Stimulated activated CD4-positive, alpha-beta T cell treated with anti-CD3 and anti-CD28 coated beads, Interleukin-1b, Interleukin-23, amount 100 ng/mL, for 4 hours (primary cell): ENCODE measurements at regions not wholly inside any gene's neighbourhood (a gene's known extent, or its start where the extent isn't known, plus 50 kb on each side); places are given as distances from the start of the nearest gene placed in this dataset.

ENCODE experiments used
- DNase-seq, 2 donors: peaks; one replicate each; pipeline ENCODE4 v3.0.0-alpha.2; 2020; ENCODE audit warnings: low read depth in 2 of 2

DNA sequence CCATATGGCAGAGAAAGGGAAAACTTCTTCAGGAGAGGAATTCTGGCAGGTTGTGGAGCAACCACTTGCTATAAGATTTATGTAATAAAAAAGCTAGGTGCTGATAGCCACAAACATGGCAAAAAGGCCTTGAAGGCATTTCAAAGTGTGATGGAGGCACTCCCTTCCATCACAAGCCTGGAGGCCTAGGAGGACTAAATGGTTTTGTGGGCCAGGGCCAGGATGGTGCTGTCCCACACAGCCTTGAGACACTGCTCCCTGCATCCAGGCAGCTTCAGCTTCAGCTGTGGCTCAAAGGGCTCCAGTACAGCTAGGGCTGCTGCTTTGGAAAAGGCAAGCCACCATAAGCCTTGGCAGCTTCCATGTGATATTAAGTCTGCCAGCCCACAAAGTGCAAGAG lies 632.8 kb downstream of the BRINP1 start:
- no peak for DNase-seq

DNA sequence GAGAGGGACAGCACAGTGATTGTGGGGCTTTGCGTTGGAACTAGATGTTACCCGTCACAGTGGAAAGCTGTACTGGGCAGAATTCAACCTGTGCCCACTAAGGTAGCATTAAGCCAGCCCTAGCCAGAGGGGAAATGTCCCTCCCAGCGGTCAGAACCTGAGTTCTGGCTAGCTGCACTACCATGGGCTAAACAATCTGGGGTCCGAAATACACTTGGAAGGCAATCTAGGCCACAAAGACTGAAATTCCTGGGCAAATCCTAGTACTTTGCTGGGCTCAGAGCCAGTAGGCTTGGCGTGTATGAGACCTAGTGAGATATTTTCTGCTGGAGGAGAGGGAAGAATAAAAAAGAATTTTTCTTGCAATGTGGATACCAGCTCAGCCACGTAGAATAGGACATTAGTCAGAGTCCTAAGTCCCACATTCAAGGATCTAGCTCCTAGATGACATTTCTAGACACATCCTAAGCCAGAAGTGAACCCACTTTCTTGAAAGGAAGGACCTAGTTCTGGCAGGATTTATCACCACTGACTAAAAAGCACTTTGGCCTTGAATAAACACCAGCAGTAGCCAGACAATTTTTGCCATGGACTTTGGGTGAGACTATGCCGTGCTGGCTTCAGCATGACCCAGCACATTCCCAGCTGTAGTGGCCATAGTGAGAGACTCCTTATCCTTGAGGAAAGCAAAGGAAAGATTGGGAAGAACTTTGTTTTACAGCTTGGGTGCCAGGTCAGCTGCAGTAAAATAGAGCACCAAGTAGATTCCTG lies 618.0 kb downstream of the BRINP1 start:
- no peak for DNase-seq

DNA sequence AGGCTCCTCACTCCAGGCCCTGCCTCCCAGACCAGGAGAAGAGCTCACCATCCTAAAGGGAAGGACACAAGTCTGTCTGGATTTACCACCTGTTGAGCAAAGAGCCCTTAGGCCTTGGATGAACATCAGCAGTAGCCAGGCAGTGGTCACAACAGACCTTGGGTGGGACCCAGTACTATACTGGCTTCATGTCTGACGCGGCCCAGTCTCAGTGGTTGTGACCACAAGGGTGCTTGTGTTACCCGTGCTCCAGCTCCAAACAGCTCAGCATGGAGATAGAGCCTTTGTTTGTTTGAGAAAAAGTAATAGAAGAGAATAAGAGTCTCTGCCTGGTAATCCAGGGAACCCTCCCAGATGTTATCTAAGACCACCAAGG lies 617.4 kb downstream of the BRINP1 start:
- DNase-seq, result no peak

DNA sequence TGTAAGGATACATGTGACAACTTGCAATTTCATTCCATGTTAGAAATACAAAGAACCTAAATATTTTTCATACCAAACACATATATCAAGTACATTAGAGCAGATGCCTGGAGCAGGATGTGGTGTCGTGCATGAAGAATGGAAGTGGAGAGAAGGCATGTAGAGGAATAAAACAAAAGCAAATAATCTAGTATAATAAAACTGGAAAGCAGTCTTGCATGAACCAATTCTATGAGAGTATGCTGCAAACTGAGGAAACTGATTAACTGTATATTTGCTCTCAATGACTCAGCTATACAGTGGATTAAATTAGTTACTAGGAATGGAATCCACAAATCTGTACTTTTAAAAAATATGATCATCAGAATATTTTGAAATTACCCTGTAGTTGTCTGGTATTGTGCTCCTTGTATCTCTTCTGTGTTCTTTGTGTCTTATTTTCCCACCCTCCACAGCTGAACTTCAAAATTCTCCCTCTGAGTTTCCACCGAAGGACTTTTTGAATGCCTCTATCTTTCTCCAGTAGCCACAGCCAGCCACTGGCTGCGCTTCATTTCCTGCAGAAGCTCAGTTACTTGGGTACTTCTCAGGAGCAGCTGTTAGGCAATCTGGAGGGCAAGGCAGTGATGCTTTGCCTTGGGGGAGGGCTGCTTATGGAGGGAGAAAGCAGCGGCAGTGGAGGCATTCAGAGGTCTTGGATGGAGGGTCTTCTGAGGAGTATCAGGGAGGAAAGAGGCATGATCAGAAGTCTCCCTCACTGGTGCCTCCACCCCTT lies 608.0 kb downstream of the BRINP1 start:
- DNase-seq, result no peak

DNA sequence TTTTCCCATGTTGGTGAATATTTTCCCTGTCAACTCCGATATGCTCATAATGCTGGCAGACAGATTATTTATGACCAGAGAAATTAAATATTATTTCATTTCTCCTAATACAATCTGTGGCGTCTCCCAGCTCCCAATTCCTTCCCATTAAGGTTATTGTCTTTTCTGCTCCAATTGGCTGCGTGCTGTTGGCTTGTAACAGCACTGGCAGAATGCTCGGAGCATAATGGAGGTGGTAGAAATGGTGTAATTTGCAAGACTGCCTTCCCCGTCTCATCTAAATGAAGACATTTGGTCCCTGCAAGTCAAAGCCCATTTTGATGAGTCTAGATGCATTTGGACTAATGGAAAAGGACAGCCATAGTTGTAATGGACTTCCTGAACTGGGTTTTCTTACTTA lies 601.7 kb downstream of the BRINP1 start:
- no peak for DNase-seq

DNA sequence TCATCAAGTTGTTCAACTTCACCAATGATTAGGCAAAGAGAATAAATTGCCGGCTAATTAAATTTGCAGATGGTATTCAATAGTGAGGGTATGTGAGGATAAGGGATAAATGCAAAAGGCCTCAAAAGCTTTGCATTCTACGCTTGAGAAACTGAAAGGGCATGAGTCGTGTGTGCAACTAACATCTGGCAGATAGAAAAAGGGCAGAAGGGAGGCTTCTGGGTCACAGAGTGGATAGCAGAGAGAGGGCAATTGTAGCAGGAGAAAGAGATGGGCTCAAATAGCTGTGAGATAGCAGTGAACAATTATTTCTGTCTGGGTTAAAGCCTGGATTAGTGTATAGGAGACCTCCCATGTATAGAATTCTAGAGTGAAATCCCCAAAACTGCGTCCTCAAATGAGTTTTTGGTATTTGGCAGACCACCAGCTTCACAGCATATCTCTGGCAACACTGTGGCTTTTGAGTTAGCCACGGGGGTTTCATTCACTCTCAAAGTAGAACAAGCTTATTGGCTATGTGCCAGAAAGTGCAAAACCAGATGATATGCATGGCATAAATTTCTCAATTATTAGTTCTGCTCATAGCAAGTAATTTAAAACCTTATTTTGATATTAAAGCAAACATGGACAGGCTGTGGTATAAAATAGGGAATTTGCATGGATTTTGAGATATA lies 586.3 kb downstream of the BRINP1 start:
- no peak for DNase-seq

DNA sequence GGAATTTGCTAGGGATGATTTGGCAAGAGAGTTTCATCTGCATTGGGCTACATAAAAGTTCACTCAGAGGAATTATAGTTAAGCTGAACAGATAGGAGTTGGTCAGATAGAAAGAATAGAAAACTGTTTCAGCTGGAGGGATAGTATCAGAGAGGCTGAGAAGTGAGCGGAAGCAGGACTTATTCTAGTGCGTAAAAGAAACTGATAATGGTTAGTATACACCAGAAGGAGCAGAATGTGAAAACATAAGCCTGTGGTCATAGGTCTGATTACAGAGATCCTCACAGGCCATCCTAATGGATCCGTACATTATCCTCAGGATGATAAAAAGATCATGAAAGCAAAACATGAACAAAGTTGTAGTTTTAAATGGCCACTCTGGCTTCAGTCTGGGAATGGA lies 585.2 kb downstream of the BRINP1 start:
- DNase-seq, result no peak

DNA sequence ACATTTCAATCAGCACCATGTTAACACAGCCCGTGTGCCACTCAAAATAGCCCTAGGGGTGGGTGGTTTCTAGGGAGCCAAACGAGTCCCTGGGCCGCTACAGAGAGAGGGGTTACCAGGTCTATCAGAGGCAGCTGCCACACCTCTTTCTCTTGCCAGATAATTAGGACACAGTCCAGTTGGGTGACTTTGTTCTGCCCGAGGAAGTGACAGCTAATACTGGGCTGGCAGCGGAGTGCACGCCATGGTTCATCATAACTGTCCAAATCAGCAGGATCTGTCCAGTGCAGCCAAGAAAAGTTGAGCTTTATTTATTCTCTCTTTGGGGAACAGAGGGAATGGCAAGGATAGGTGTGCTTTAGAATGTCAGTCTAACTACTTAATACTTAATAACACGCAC lies 583.8 kb downstream of the BRINP1 start:
- no peak for DNase-seq

DNA sequence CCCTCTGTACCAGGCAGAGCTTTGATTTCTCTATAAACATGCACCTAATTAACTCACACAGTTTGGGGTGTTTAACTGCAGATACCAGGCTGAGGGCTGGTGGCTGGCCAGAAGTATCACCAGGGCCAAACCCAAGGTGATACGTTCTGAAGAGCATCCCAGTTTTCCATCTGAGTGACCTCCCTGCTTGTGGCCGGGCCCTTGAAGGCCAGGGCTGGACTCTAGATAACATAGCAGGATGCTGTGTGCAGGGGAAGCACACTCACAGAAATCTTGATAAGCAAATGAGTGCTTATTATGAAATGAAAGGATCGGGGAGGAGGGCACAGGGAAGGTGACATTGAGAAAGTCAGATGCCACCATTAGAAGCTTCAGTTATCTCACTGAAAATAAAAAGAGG lies 582.4 kb downstream of the BRINP1 start:
- DNase-seq, result no peak

DNA sequence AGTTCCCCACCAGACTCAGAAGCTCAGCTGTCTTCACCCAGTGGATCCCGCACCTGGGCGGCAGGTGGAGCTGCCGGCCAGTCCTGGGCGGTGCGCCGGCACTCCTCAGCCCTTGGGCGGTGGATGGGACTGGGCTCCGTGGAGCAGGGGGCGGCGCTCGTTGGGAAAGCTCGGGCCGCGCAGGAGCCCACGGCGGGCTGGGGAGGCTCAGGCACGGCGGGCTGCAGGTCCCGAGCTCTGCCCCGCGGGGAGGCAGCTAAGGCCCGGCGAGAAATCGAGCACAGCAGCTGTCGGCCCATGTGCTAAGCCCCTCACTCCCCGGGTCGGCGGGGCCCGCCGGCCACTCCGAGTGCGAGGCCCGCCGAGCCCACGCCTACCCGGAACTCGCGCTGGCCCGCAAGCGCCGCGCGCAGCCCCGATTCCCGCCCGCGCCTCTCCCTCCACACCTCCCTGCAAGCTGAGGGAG lies 560.0 kb downstream of the BRINP1 start:
- DNase-seq, result no peak

DNA sequence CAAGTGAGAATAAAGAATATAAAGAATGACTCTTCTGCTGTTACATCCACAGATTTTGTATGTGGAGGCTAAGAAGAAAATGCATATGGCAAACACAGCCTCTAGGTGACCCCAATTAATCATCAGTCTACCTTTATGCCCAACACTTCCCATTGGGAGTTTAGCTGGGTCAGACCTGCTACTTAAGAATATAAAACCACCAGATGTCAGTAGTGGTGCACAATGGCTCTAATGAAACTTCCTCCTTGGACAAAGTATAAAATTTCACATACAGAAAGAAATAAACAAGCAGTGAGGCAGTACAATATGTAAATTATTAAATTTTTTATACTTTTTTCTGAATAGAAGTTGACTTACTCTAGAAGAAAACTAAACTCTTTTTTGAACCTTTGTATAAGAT lies 539.9 kb downstream of the BRINP1 start:
- no peak for DNase-seq

DNA sequence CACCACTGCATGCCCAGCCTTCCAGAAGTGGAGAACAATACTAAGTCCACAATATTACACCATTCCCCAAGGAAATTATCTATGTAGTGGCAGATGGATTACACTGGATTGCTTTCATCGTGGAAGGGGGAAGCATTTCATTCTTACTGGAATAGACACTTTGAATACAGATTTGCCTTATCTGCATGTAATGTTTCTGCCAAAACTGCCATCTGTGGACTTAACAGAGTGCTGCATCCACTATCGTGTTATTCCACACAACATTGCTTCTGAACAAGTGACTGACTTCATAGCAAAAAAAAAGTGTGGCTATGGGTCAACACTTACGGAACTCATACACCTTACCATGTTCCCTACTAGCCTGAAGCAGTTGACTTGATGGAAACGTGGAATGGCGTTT lies 536.9 kb downstream of the BRINP1 start:
- DNase-seq, result no peak

DNA sequence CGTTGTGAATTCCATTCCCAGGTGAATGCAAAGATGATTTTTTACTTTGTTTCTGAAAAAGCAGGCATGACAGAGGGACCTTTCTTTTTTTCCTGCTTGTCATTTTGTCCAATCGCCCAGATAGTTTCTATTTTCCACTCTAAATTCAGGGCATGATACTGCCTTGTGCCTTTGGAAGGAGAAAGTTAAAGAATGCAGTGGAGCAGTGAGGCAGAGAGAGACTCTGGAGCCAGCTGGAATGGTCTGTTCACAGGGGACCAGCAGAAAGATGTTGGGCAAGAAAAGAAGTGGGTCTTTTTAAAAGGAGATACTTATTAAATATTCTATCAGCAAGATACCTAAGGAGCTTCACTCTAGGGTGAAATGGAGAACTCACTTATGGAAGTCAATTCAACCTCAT lies 532.3 kb downstream of the BRINP1 start:
- DNase-seq, result no peak

DNA sequence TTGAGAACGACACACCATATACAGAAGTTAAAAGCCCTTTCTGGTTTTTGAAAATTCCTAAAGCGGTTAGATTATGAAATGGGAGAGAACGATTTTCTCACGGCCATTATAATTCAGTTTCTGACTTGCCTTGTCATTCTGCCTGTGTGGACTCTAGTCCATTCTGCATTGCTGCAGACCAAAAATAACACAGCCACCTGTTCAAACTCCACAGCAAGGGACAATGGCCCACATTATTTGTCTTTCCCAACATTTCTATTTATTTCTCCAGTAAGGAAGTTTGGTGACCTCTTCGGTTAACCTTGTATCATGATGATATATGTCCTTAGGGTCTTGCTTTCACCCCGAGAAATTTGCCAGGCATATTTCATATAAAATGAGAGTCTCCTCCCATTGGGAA lies 497.7 kb downstream of the BRINP1 start:
- DNase-seq, result no peak

DNA sequence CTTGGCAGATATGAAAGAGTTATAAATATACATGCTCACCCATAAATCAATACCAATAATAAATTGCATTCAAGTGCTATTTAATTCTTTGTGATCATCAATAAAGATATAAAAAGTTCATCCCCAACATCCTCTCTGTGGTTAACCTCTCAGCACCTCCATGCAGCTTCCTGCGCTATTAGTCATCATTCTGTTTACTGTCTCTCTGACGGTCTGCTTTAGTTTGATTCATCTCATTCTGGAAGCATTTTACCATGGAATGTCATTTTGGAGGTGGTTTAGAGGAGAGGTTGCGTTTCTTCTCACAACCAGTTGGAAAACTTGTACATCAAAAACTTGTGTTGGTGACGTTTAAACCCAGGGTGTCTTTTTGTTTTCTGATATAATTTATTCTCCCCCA lies 486.6 kb downstream of the BRINP1 start:
- no peak for DNase-seq

DNA sequence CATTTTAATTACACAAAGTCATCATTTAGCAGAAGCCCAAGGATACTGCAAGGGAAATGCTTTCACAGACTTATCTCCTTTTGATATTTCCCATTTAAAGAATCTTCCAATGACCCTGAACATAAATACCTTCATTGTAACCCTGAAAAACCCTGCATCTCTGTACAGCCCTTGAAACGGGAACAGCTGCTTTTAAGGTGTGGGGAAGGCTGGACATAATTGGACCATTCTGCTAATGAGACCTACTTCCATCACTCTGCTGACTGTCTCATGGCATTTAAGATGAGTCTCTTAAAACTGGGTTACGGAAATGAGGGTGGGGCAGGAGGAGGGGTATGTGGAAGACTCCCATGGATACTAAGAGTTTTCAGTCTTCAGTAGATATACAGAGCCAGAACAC lies 485.8 kb downstream of the BRINP1 start:
- no peak for DNase-seq

DNA sequence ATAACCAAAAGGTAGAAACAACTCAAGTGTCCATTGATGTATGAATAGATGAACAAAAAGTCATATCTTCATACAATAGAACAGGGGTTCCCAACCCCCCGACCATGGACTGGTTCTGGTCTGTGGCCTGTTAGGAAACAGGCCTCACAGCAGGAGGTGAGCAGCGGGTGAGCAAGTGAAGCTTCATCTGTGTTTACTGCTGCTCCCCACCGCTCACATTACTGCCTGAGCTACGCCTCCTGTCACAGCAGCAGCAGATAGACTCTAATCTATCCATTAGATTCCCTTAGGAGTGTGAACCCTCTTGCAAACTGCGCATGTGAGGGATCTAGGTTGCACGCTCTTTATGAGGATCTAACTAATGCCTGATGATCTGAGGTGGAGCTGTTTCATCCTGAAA lies 478.0 kb downstream of the BRINP1 start:
- no peak for DNase-seq

DNA sequence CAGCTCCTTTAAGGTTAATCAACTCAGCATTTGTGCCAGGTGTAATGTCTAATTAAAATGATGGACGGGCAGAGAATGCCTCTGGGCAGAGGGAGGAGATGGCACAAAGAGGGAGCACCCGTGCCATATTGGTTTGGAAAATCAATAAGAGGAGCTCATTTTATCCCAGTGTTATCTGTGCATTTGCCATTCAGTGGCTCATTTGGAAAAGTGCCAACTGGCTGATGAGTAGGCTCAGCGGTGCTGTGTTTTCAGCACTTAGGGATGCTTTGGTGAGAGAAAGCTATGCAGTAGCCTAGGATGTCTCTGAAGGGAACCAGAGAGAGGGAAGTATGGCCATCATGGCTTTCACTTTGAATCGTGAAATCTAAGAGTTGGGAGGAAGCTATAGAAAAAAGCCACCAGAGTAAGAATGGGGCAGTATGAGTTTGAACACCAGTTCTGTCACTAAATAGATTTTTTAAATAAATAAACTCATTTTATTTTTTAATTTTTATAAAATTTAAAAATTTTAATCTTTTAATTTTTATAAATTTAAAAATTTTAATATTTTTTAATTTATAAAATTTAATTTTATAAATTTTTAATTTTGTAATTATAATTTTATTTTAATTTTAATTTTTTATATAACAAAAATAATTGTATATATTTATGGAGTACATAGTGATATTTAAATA lies 472.8 kb downstream of the BRINP1 start:
- no peak for DNase-seq

DNA sequence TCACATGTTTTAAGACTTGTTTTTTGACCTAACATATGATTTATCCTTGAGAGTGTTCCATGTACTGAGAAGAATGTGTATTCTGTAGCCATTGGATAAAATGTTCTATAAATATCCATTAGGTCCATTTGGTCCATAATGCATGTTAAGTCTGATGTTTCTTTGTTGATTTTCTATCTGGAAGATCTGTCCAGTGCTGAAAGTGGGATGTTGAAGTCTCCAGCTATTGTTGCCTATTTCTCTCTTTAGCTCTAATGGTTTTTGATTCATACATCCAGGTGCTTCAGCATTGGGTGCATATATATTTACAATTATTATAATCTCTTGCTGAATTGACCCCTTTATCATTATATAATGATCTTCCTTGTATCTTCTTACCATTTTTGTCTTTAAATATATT lies 451.1 kb downstream of the BRINP1 start:
- DNase-seq, result no peak

DNA sequence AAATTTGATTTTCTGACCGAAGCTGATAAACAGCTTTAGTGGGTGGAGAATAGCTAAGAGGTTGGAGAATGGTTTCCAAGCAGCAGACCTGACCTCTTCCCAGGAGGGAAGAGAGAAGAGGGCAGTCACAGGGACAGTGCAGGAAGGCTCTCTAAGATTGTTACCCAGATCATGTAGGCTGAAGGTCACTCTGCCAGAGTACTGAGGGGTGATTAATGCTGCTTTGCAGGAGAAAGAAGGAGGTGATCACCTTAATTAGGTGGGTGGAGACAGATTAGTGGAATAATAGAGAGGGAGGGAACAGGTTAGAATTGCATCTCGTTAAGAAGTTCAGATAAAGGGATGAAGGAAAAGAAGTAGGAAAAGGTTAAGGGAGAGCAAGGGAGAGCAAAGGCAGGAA lies 440.5 kb downstream of the BRINP1 start:
- no peak for DNase-seq

DNA sequence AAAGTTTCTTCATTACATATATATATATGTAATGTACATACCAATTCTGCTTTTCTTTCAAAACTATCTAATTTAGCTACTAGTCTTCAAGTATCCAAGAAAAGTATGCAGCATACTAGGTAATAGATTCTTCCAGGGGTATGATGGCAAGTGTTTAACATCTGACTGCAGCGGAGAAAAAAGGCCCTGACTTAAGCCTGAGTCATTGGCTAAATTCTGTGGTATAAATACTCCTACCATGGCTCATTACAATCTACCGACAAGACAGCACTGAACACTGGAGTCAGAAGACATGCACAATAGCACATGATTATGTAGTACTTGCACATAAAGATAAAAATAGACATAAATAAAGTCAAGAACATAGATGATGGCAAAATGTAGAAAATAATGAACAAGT lies 439.9 kb downstream of the BRINP1 start:
- no peak for DNase-seq

DNA sequence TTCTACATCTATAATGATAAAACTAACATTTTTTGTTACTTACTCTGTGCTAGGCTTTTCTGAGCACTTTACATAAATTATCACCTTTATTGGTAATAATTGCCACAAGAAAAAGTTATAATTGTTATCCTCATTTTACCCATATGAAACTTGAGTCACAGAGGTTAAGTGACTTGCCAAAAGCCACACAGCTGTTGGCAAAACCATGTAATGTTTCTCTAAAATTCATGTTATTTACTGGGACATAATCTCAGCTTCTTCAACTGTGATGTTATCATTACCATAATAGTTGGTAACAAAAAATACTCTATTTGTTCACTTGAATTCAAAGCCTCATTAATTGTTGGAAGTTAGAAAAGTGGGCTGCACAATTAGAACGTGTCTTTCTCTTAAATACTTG lies 437.3 kb downstream of the BRINP1 start:
- no peak for DNase-seq
